ENCODE measurements at regions not wholly inside any gene's neighbourhood (a gene's known extent, or its start where the extent isn't known, plus 50 kb on each side); places are given as distances from the start of the nearest gene placed in this dataset.

- no peak for TF ChIP-seq CTCF (conservative IDR thresholded peaks at IDR 0.05)
- TF ChIP-seq ZFX (IDR thresholded peaks at IDR 0.05) = no peak
Measured at GRCh38 chr6:18920701-18921100, 533.6 kb downstream of the RNF144B start.
